Lung (tissue), 11 donors: ENCODE measurements at regions not wholly inside any gene's neighbourhood (a gene's known extent, or its start where the extent isn't known, plus 50 kb on each side); places are given as distances from the start of the nearest gene placed in this dataset.

Experiments used
- ATAC-seq: fragments of 200-7000 bp; cut with Tn5 transposase; one replicate; pipeline ENCODE4 v1.9.1; 2020; ENCODE audit warnings: moderate number of reproducible peaks; ENCODE audit not compliant: insufficient read depth, low FRiP score
- DNase-seq, 3 donors: peaks; one replicate each; pipeline ENCODE4 v3.0.0-alpha.2; 2013 to 2017
- H3K27ac ChIP-seq, 2 donors: one replicate each; pipeline ENCODE4 v1.5.1; 2013; ENCODE audit warnings: mild to moderate bottlenecking in 2 of 2, moderate library complexity in 2 of 2, control low read depth in 1 of 2, inconsistent platforms in 1 of 2, low read depth in 1 of 2, low read length in 1 of 2
- H3K27me3 ChIP-seq, 3 donors: one replicate each; pipeline ENCODE4 v1.5.1; 2013; ENCODE audit warnings: low read length in 2 of 3; ENCODE audit not compliant: control insufficient read depth in 3 of 3, insufficient read depth in 3 of 3
- H3K36me3 ChIP-seq, 4 donors: one replicate each; pipeline ENCODE4 v1.5.1; 2013; ENCODE audit warnings: low read length in 4 of 4, mild to moderate bottlenecking in 1 of 4, moderate library complexity in 1 of 4; ENCODE audit not compliant: control insufficient read depth in 4 of 4, insufficient read depth in 4 of 4
- H3K4me1 ChIP-seq, 5 donors: one replicate each; pipeline ENCODE4 v1.5.1; 2013; ENCODE audit warnings: low read length in 5 of 5, mild to moderate bottlenecking in 2 of 5, moderate library complexity in 1 of 5; ENCODE audit not compliant: control insufficient read depth in 5 of 5, insufficient read depth in 5 of 5
- H3K4me3 ChIP-seq: one replicate; pipeline ENCODE4 v1.5.1; 2013; ENCODE audit warnings: mild to moderate bottlenecking, control low read depth, moderate library complexity
- H3K9ac ChIP-seq, 2 donors: one replicate each; pipeline ENCODE4 v1.5.1; 2013; ENCODE audit warnings: low read length in 2 of 2, control low read depth in 1 of 2; ENCODE audit not compliant: insufficient read depth in 1 of 2
- H3K9me3 ChIP-seq, 4 donors: one replicate each; pipeline ENCODE4 v1.5.1; 2013; ENCODE audit warnings: low read length in 3 of 4, mild to moderate bottlenecking in 1 of 4, moderate library complexity in 1 of 4; ENCODE audit not compliant: control insufficient read depth in 4 of 4, insufficient read depth in 3 of 4
- CTCF ChIP-seq: IDR thresholded peaks from 2 replicates; pipeline ENCODE4 v1.5.1; 2012; ENCODE audit warnings: mild to moderate bottlenecking; ENCODE audit errors: control extremely low read depth, extremely low read depth
- WGBS, 2 donors: extraction: QIAGEN DNeasy Blood & Tissue Kit; methylation state at CpG; one replicate each; pipeline ENCODE4 v1.1.7; 2013; 5-methylcytosine and 5-hydroxymethylcytosine counted together
- donor health status: control.
- donor health status: control.
- donor health status: Bipolar disorder and iron deficiency.
- donor health status: healthy.
- donor health status: DM: yes; HTN: yes; CAD: no.

- Histone ChIP-seq H3K27me3 (peaks cover 0 to 17% (median 7%) of the 10 kb centered on the region in 3 donors), H3K27ac (no peak overlapping the region), H3K9ac (no peak overlapping the region), H3K36me3 (no peaks in the 10 kb centered on the region), H3K4me3 (no peak overlapping the region), H3K4me1 (no peaks in the 10 kb centered on the region), H3K9me3 (no peaks in the 10 kb centered on the region)
- no peak for TF ChIP-seq CTCF
- DNase-seq (no peak), ATAC-seq (no peak)
- WGBS, 2 donors, result 54 to 57% methylated on average over 4 of the region's 4 CpGs
Measured at GRCh38 chrX:12058087-12058486, 80.2 kb upstream of the FRMPD4 start.

GRCh38 chrX:12060489-12061260, 77.6 kb upstream of the FRMPD4 start:
- no peak for ATAC-seq

GRCh38 chrX:12065251-12065650, 73.0 kb upstream of the FRMPD4 start:
- no peak overlapping the region for H3K9ac ChIP-seq
- peak; percentile 14 to 66 (median 20) for DNase-seq
- H3K27ac ChIP-seq, result no peak overlapping the region
- TF ChIP-seq CTCF, result no peak
- peaks cover 0 to 1% (median 0%) of the 10 kb centered on the region in 4 donors for H3K9me3 ChIP-seq
- no peaks in the 10 kb centered on the region for H3K4me1 ChIP-seq
- H3K36me3 ChIP-seq, result no peaks in the 10 kb centered on the region
- H3K27me3 ChIP-seq, result peaks cover 0 to 14% (median 11%) of the 10 kb centered on the region in 3 donors
- no peak for ATAC-seq
- no peak overlapping the region for H3K4me3 ChIP-seq
- 31 to 32% methylated on average over 5 of the region's 5 CpGs for WGBS, 2 donors

More at GRCh38 chrX:12060489-12061260, 77.6 kb upstream of the FRMPD4 start:
- Histone ChIP-seq H3K36me3 (no peaks in the 10 kb centered on the region), H3K4me3 (no peak overlapping the region), H3K9ac (no peak overlapping the region), H3K27ac (no peak overlapping the region), H3K27me3 (peaks cover 0 to 14% (median 7%) of the 10 kb centered on the region in 3 donors), H3K4me1 (no peaks in the 10 kb centered on the region), H3K9me3 (no peaks in the 10 kb centered on the region)
- DNase-seq, result no peak
- 86 to 87% methylated on average over 2 of the region's 2 CpGs for WGBS, 2 donors
- no peak for TF ChIP-seq CTCF
